Lower leg skin (tissue), 4 donors: ENCODE measurements at regions not wholly inside any gene's neighbourhood (a gene's known extent, or its start where the extent isn't known, plus 50 kb on each side); places are given as distances from the start of the nearest gene placed in this dataset.
"Not testable (repeated sequence)": the region's sequence is repeated elsewhere in the genome, so short reads cannot be mapped to it uniquely, and the experiment has no call there.

Experiments used
- DNase-seq, 2 donors: peaks; one replicate each; pipeline ENCODE4 v3.0.0-alpha.2; 2019; ENCODE audit warnings: low spot score in 2 of 2
- H3K4me3 ChIP-seq: fragments of 200-600 bp; sonication (generic); 2 replicates; pipeline ENCODE4 v1.5.1; 2017; ENCODE audit warnings: mild to moderate bottlenecking, low read depth; ENCODE audit not compliant: poor library complexity, severe bottlenecking
- CTCF ChIP-seq, 3 donors: fragments of 450-650 bp; IDR thresholded peaks; one replicate each; pipeline ENCODE4 v1.5.1; 2016; ENCODE audit warnings: antibody characterized with exemption in 3 of 3, mild to moderate bottlenecking in 3 of 3, moderate library complexity in 2 of 3
- POLR2A ChIP-seq, 2 donors: fragments of 450-650 bp; IDR thresholded peaks; one replicate each; pipeline ENCODE4 v1.6.1; 2016 to 2017; ENCODE audit warnings: antibody characterized with exemption in 2 of 2, mild to moderate bottlenecking in 1 of 2, moderate library complexity in 1 of 2
- WGBS, 2 donors: methylation state at CpG; one replicate each; pipeline ENCODE4 v1.1.5; 2018; 5-methylcytosine and 5-hydroxymethylcytosine counted together
- intact Hi-C: fragments of 100-400 bp; cut with DNase I; formaldehyde crosslinking; loops from one replicate; pipeline ENCODE4 v1.15.0; 2023; ENCODE audit warnings: low total_unique reads

- TF ChIP-seq POLR2A (IDR thresholded peaks at IDR 0.05) (no peak), CTCF (IDR thresholded peaks at IDR 0.05) (no peak)
- DNase-seq: no peak
- intact Hi-C loops: no loop called here
- H3K4me3 ChIP-seq: no peak overlapping the region
- 73 to 79% methylated on average over 2 of the region's 2 CpGs for WGBS, 2 donors
These were observed 570.4 kb upstream of the GALNTL6 start for GRCh38 chr4:171242831-171243230.

GRCh38 chr4:171239196-171239595 is 574.0 kb upstream of the GALNTL6 start:
- no peak overlapping the region for H3K4me3 ChIP-seq
- 79 to 84% methylated on average over 1 of the region's 1 CpG for WGBS, 2 donors
- no peak for DNase-seq
- no peak for TF ChIP-seq CTCF (IDR thresholded peaks at IDR 0.05)
- no peak for TF ChIP-seq POLR2A (IDR thresholded peaks at IDR 0.05)
- intact Hi-C loops: no loop called here

GRCh38 chr4:171235521-171235920 is 577.7 kb upstream of the GALNTL6 start:
- intact Hi-C loops: no loop called here
- no peak for DNase-seq
- H3K4me3 ChIP-seq: no peak overlapping the region
- no peak for TF ChIP-seq POLR2A (IDR thresholded peaks at IDR 0.05)
- TF ChIP-seq CTCF (IDR thresholded peaks at IDR 0.05): no peak
- 43 to 48% methylated on average over 3 of the region's 3 CpGs for WGBS, 2 donors

GRCh38 chr4:171229354-171229753 is 583.9 kb upstream of the GALNTL6 start:
- WGBS, 2 donors: 85 to 93% methylated on average over 1 of the region's 1 CpG
- DNase-seq, intact Hi-C loops, H3K4me3 ChIP-seq: not testable (repeated sequence)

GRCh38 chr4:171221181-171221580 is 592.0 kb upstream of the GALNTL6 start:
- H3K4me3 ChIP-seq: no peak overlapping the region
- no peak for TF ChIP-seq POLR2A (IDR thresholded peaks at IDR 0.05)
- TF ChIP-seq CTCF (IDR thresholded peaks at IDR 0.05): no peak
- DNase-seq: no peak
- WGBS, 2 donors: 53 to 61% methylated on average over 7 of the region's 7 CpGs
- intact Hi-C loops: no loop called here

- TF ChIP-seq CTCF (IDR thresholded peaks at IDR 0.05) (no peak), POLR2A (IDR thresholded peaks at IDR 0.05) (no peak)
- WGBS, 2 donors: 22 to 36% methylated on average over 2 of the region's 2 CpGs
- DNase-seq: no peak
- no peak overlapping the region for H3K4me3 ChIP-seq
- intact Hi-C loops: no loop called here
These were observed 609.8 kb upstream of the GALNTL6 start for GRCh38 chr4:171203425-171203824.
